Neuronal stem cell (in vitro differentiated cells): ENCODE measurements at regions not wholly inside any gene's neighbourhood (a gene's known extent, or its start where the extent isn't known, plus 50 kb on each side); places are given as distances from the start of the nearest gene placed in this dataset.
"Not testable (repeated sequence)": the region's sequence is repeated elsewhere in the genome, so short reads cannot be mapped to it uniquely, and the experiment has no call there.

ENCODE experiments used
- DNase-seq: peaks from one replicate; pipeline ENCODE4 v3.0.0-alpha.2; 2013; ENCODE audit warnings: low spot score
- H2AFZ ChIP-seq: one replicate; pipeline ENCODE4 v1.6.1; 2013; ENCODE audit warnings: mild to moderate bottlenecking, low read length, inconsistent platforms
- H2AK5ac ChIP-seq: 2 replicates; pipeline ENCODE4 v1.6.1; 2013; ENCODE audit warnings: low read depth, mild to moderate bottlenecking, inconsistent platforms, low read length, moderate library complexity, mixed read lengths
- H2BK120ac ChIP-seq: 2 replicates; pipeline ENCODE4 v1.6.1; 2013; ENCODE audit warnings: low read depth, mild to moderate bottlenecking, inconsistent platforms, low read length, moderate library complexity, mixed read lengths
- H2BK12ac ChIP-seq: one replicate; pipeline ENCODE4 v1.6.1; 2013; ENCODE audit warnings: low read length, inconsistent platforms
- H2BK15ac ChIP-seq: 2 replicates; pipeline ENCODE4 v1.6.1; 2013; ENCODE audit warnings: mild to moderate bottlenecking, low read length, inconsistent platforms, mixed read lengths
- H2BK5ac ChIP-seq: one replicate; pipeline ENCODE4 v1.6.1; 2013; ENCODE audit warnings: inconsistent platforms, mild to moderate bottlenecking, low read length, moderate library complexity
- H3K14ac ChIP-seq: one replicate; pipeline ENCODE4 v1.6.1; 2013; ENCODE audit warnings: low read length, inconsistent platforms
- H3K18ac ChIP-seq: 2 replicates; pipeline ENCODE4 v1.6.1; 2013; ENCODE audit warnings: low read length, inconsistent platforms
- H3K23ac ChIP-seq: 2 replicates; pipeline ENCODE4 v1.6.1; 2013; ENCODE audit warnings: low read depth, mild to moderate bottlenecking, mixed read lengths, low read length, inconsistent platforms; ENCODE audit not compliant: poor library complexity
- H3K27ac ChIP-seq: replicated peaks from 3 replicates; pipeline ENCODE4 v1.5.1; 2013; ENCODE audit warnings: low read length, inconsistent platforms
- H3K27me3 ChIP-seq, 3 experiments: 2 replicates each; pipeline ENCODE4 v1.6.1; 2013; ENCODE audit warnings: low read length in 3 of 3, mild to moderate bottlenecking in 2 of 3, inconsistent platforms in 1 of 3, low read depth in 1 of 3, mixed read lengths in 1 of 3, moderate library complexity in 1 of 3; ENCODE audit not compliant: control insufficient read depth in 3 of 3, insufficient read depth in 3 of 3
- H3K36me3 ChIP-seq, 2 donors: replicated peaks in 1 of 2; 2 replicates each; pipeline ENCODE4 v1.6.1; 2013; ENCODE audit warnings: low read length in 2 of 2; ENCODE audit not compliant: control insufficient read depth in 2 of 2, insufficient read depth in 2 of 2
- H3K4ac ChIP-seq: 2 replicates; pipeline ENCODE4 v1.6.1; 2013; ENCODE audit warnings: inconsistent platforms, mild to moderate bottlenecking, low read length, moderate library complexity
- H3K4me1 ChIP-seq, 2 donors: 1 replicate in 1 of 2; 2 replicates in 1 of 2; pipeline ENCODE4 v1.6.1; 2013; ENCODE audit warnings: low read length in 2 of 2, low read depth in 1 of 2; ENCODE audit not compliant: control insufficient read depth in 2 of 2, insufficient read depth in 1 of 2
- H3K4me2 ChIP-seq: one replicate; pipeline ENCODE4 v1.6.1; 2013; ENCODE audit warnings: mild to moderate bottlenecking, low read length, inconsistent platforms; ENCODE audit not compliant: insufficient read depth, poor library complexity, severe bottlenecking
- H3K4me3 ChIP-seq, 2 donors: 2 replicates each; pipeline ENCODE4 v1.5.1; 2013; ENCODE audit warnings: low read length in 2 of 2, mild to moderate bottlenecking in 2 of 2, inconsistent platforms in 1 of 2, moderate library complexity in 1 of 2
- H3K79me1 ChIP-seq: one replicate; pipeline ENCODE4 v1.6.1; 2013; ENCODE audit warnings: low read depth, mild to moderate bottlenecking, inconsistent platforms, low read length, moderate library complexity
- H3K9ac ChIP-seq: one replicate; pipeline ENCODE4 v1.6.1; 2013; ENCODE audit warnings: mild to moderate bottlenecking, low read depth, low read length, inconsistent platforms; ENCODE audit not compliant: poor library complexity
- H3K9me3 ChIP-seq, 2 donors: replicated peaks in 1 of 2; 2 replicates each; pipeline versions ENCODE3 to v1.6.1; 2013; ENCODE audit warnings: low read length in 2 of 2, mild to moderate bottlenecking in 2 of 2, inconsistent platforms in 1 of 2, low read depth in 1 of 2, mixed read lengths in 1 of 2, moderate library complexity in 1 of 2; ENCODE audit not compliant: control insufficient read depth in 2 of 2, insufficient read depth in 1 of 2
- H4K8ac ChIP-seq: one replicate; pipeline ENCODE4 v1.6.1; 2013; ENCODE audit warnings: low read depth, mild to moderate bottlenecking, inconsistent platforms, low read length, moderate library complexity
- H4K91ac ChIP-seq: one replicate; pipeline ENCODE4 v1.6.1; 2013; ENCODE audit warnings: low read length, low read depth, mild to moderate bottlenecking, inconsistent platforms; ENCODE audit not compliant: poor library complexity
- WGBS, 2 donors: extraction: QIAGEN DNeasy Blood & Tissue Kit; methylation state at CpG; one replicate each; pipeline ENCODE4 v1.1.7; 2013; ENCODE audit warnings: missing lambda C conversion rate in 2 of 2, mixed read lengths in 1 of 2; ENCODE audit not compliant: insufficient read length in 2 of 2, insufficient replicate concordance in 1 of 2; ENCODE audit errors: extremely low coverage in 2 of 2; 5-methylcytosine and 5-hydroxymethylcytosine counted together

- Histone ChIP-seq H3K18ac (no peak overlapping the region), H3K27me3 (no peaks in the 10 kb centered on the region), H3K9ac (no peak overlapping the region), H2AFZ (no peak overlapping the region), H4K91ac (no peak overlapping the region), H2BK12ac (no peak overlapping the region), H2BK5ac (no peak overlapping the region), H2AK5ac (no peak overlapping the region), H3K27ac (no peak overlapping the region), H3K36me3 (no peaks in the 10 kb centered on the region), H3K9me3 (no peaks in the 10 kb centered on the region), H3K79me1 (no peaks in the 10 kb centered on the region), H3K14ac (no peak overlapping the region), H3K23ac (no peak overlapping the region), H3K4me3 (no peak overlapping the region), H3K4me2 (no peak overlapping the region), H4K8ac (no peak overlapping the region), H3K4ac (no peak overlapping the region), H3K4me1 (no peaks in the 10 kb centered on the region), H2BK15ac (no peak overlapping the region), H2BK120ac (no peak overlapping the region)
- no CpG with 5 or more reads among the region's 2 CpGs for WGBS, 2 donors
- no peak for DNase-seq
These were observed 817.0 kb downstream of the CENPC start for GRCh38 chr4:66728280-66728679.

GRCh38 chr4:66712301-66712921 lies 832.9 kb downstream of the CENPC start:
- not testable (repeated sequence) for H3K27ac ChIP-seq, H3K4me3 ChIP-seq, H3K27me3 ChIP-seq, H3K23ac ChIP-seq, H3K14ac ChIP-seq, H3K79me1 ChIP-seq, H3K4ac ChIP-seq, H4K8ac ChIP-seq, H2BK15ac ChIP-seq, H4K91ac ChIP-seq, H2BK5ac ChIP-seq, H3K9me3 ChIP-seq, H3K36me3 ChIP-seq, H2BK12ac ChIP-seq, H3K18ac ChIP-seq, H3K9ac ChIP-seq, H2BK120ac ChIP-seq, H2AK5ac ChIP-seq, H2AFZ ChIP-seq, H3K4me1 ChIP-seq, H3K4me2 ChIP-seq, DNase-seq
- no CpG with 5 or more reads among the region's 30 CpGs for WGBS, 2 donors

- H3K27me3 ChIP-seq: no peaks in the 10 kb centered on the region
- H3K4me1 ChIP-seq: no peaks in the 10 kb centered on the region
- no peak overlapping the region for H3K9ac ChIP-seq
- H3K27ac ChIP-seq: no peak overlapping the region
- H3K36me3 ChIP-seq: no peaks in the 10 kb centered on the region
- no peak overlapping the region for H2BK120ac ChIP-seq
- H3K9me3 ChIP-seq: no peaks in the 10 kb centered on the region
- H3K4me3 ChIP-seq: no peak overlapping the region
- no CpG with 5 or more reads among the region's 2 CpGs for WGBS, 2 donors
- H3K4ac ChIP-seq: no peak overlapping the region
- no peak overlapping the region for H2BK15ac ChIP-seq
- no peaks in the 10 kb centered on the region for H3K79me1 ChIP-seq
- no peak overlapping the region for H2AFZ ChIP-seq
- H3K4me2 ChIP-seq: no peak overlapping the region
- H4K91ac ChIP-seq: no peak overlapping the region
- H3K18ac ChIP-seq: no peak overlapping the region
- DNase-seq: no peak
- no peak overlapping the region for H2AK5ac ChIP-seq
- no peak overlapping the region for H4K8ac ChIP-seq
- H3K23ac ChIP-seq: no peak overlapping the region
- H2BK5ac ChIP-seq: no peak overlapping the region
- H2BK12ac ChIP-seq: no peak overlapping the region
- H3K14ac ChIP-seq: no peak overlapping the region
These were observed 841.1 kb downstream of the CENPC start for GRCh38 chr4:66704243-66704642.

GRCh38 chr4:66694739-66695138 lies 850.6 kb downstream of the CENPC start:
- Histone ChIP-seq H2BK12ac (no peak overlapping the region), H4K91ac (no peak overlapping the region), H3K4me3 (no peak overlapping the region), H4K8ac (no peak overlapping the region), H2AK5ac (no peak overlapping the region), H3K18ac (no peak overlapping the region), H3K4me1 (peaks cover 2% of the 10 kb centered on the region in 2 donors), H3K4ac (no peak overlapping the region), H3K36me3 (no peaks in the 10 kb centered on the region), H3K27ac (no peak overlapping the region), H2BK120ac (no peak overlapping the region), H2BK15ac (no peak overlapping the region), H3K79me1 (no peaks in the 10 kb centered on the region), H3K14ac (no peak overlapping the region), H3K27me3 (no peaks in the 10 kb centered on the region), H2BK5ac (no peak overlapping the region), H3K9me3 (no peaks in the 10 kb centered on the region), H2AFZ (no peak overlapping the region), H3K4me2 (no peak overlapping the region), H3K9ac (no peak overlapping the region), H3K23ac (no peak overlapping the region)
- no peak for DNase-seq
- WGBS, 2 donors: no CpG with 5 or more reads among the region's 3 CpGs
